Activated CD4-positive, alpha-beta T cell treated with anti-CD3 and anti-CD28 coated beads, Interleukin-2, Interleukin-4, amounts not matched to agents 100 ng/mL and 50 ng/mL, durations not matched to agents 16 hours and 8 hours (primary cell): ENCODE measurements at regions not wholly inside any gene's neighbourhood (a gene's known extent, or its start where the extent isn't known, plus 50 kb on each side); places are given as distances from the start of the nearest gene placed in this dataset.

Experiments used
- DNase-seq: peaks from one replicate; pipeline ENCODE4 v3.0.0-alpha.2; 2020; ENCODE audit warnings: low spot score

DNA sequence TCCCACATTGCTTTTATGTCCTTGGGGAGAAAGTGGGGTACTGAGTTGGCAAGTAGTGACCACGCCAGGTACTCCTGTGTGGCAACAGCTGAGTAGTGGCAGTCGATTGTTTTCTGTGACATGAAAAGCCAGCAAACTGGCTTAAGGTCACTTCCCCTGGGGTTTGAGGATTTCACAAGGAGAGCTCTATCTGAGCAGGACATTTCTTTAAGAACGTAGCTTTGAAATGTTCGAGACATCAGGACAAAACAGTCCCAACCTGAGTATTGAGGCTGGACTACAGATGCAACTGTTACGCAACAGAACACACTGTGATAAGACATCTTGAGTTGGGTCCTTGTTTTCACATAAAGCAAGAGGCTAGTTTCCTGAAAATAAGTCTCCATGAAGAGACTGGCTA lies 146.7 kb upstream of the KLF14 start:
- DNase-seq: no peak

DNA sequence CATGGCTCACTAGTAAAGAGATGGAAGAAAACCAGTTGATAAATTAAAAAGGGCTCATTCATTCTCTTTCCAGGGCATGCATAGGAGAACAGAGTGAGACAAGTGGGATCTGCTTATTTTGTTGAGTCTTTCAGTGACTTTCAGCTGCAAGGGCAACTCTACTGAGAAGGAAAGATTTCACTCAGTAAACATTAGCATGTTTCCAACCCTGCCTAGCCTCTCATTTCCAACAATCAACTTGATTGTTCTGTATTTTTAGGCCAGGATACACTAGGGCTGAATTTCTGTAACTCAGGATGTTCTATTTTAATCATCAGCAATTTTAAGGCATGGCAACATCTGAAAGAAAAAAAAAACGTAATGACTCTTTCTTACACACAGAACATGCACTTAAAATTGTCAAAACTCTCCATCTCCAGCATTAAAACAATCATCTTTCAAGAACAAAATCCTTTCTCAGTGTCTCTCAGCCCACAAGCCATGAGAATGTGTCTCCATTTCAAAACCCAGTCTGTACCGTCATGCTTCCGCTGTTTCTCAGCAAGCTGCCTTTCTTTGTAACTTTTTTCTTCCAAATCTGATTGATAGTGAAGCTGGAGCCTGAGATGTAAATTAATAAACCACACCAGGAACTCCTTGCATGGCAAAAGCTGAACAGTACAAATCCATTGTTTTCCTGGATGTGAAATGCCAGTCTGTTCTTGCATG lies 147.2 kb upstream of the KLF14 start:
- no peak for DNase-seq

GRCh38 chr7:130881799-130882141 lies 147.8 kb upstream of the KLF14 start:
- DNase-seq: no peak

- no peak for DNase-seq
These were observed 148.4 kb upstream of the KLF14 start for GRCh38 chr7:130882396-130882795.

DNA sequence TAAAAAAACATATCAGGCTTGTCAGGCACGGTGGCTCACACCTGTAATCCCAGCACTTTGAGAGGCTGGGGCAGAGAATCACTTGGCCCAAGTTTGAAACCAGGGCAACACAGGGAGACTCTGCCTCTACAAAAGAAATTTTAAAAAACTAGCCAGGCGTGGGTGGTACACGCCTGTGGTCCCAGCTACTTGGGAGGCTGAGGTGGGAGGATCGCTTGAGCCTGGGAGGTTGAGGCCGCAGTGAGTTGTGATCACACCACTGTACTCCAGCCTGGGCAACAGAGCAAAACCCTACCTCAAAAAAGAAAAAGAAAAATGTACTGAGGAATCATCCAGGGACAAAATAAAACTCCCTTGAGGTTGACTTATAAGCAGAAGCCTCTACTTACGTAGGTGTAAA lies 149.9 kb upstream of the KLF14 start:
- DNase-seq: no peak

DNA sequence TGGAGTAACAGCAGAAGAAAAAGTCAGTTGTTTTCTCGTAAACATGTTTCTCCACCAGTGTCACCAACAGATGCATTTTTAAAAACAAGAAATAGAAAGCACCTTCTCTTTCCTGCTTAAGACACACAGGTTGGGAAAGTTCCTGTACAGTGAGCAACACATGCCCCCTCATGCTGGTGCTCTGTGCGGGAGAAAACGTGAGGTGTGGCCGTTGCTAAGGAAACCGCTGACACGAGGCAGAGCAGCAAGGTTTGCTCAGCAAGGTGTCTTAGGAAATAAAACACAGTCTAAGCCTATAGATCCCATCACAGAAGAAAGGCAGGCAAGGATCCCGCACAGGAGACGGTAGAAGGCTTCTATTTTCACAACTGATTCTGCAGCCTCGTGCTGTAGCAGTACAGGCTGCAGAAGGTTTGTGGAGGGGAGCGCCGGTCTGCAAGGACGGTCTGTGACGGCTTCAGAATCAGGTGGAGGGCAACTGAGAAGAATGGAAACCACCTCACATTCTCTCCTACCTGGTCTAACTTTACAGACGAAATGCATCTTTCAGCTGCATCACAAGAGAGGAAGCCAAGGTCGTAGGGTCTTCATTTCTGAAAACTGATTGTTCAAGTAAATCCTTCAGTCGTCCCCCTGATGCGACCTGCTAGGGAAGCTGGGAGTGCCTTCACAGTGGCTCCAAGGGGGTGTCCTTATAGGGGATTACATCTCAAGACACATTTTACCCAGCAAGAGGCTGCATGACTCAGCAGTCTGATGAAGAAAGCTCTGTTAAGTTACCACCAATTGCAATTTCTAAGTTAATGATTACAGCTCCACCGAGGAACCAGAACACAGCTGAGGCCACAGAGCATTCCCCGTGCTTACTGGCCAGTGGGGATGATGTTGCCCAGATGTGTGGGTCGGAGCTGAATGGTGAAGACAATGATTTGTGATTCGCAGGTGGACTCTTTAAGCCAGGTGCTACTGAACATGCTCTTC lies 150.7 kb upstream of the KLF14 start:
- no peak for DNase-seq

DNA sequence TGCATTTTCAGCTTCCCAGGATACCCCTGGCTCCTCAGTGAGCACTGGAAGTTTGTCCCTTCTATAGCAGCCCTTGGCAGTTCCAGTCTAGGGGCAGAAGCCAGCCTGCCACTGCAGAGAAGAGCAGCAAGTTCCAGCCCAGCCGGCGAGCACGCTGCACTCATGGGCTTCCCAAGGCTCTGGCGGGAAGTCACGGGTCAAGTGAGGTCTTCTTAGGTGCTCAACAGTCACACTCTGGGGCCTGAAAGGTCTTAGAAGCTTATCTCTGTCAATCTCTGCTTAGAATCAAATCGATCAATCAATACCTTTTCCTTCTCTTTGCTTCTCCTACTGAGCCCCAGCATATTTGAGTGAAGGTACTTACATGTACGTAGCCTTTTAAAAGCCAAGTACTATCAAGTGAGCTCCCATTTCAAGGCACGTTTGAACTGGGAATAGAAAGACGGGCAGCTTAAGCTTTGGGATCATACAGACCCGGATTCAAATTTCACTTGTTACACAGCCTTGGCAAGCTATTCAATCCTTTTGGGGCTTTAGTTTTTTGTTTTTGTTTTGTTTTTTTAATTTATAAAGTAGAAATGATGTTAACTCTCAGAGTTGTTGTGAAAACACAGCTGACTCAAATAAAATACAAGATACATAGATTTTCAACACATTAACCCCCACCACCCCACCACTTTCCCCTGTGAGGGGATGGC lies 152.6 kb upstream of the KLF14 start:
- DNase-seq: no peak

DNA sequence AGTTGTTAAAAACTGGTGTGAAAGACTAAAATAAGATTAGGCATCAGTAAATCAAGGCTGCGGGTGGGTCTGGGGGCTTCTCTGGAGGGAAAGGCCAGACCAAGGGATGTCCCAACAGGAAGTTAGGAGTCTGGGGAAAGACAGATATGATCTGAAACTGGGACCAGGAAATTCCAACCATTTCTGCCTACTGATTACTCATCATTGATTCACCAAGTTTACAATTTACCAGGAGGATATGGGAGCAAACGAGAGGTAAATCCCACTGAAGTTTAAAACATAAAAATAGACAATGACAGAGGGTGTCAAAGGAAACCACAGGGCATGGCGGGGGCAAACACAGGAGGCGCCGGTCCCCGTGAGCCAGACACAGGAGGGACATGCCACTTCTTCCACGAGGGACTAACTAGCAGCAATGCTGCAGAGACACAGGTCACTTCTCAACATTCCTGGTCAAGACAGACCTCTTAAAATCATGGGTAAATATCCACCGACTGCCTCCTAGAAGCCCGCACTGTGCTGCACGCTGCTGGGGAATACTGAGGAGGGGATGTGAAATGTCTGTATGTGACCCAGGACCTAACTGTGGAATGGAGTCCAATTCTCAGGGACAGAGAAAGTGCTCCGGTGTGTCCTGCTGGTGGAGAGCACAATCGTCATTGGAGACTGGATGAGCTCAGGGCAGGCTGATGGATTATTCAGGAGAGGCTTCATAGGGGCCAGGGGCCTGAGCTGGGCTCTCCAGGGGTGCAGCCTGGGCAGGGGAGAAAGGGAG lies 153.4 kb upstream of the KLF14 start:
- DNase-seq: no peak

- DNase-seq: no peak
These were observed 154.0 kb upstream of the KLF14 start for GRCh38 chr7:130887957-130888371.

GRCh38 chr7:130888468-130888867 lies 154.5 kb upstream of the KLF14 start:
- no peak for DNase-seq

- DNase-seq: no peak
These were observed 156.4 kb upstream of the KLF14 start for GRCh38 chr7:130890176-130891020.

- no peak for DNase-seq
These were observed 157.5 kb upstream of the KLF14 start for GRCh38 chr7:130891254-130892094.

DNA sequence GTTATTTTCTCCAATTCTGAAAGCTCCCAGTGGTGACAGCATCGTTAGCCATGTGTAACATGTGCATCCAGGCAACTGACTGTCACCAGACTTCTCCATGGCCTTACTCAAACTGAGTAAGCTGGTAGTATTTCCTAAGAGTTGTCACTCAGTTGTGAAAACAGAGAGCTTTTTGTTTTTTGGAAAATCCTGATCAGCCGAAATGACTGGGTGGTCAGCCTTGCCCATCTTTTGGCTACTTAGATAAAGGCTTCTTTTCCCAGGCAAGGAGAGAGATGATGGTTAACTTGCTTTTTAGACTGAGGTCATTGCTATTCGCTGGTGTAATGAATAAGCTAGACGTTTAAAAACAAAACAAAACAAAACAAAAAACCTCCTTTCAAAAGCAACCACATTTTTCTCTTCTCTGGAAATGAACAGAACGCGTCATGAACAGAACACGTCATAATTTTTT lies 159.5 kb upstream of the KLF14 start:
- DNase-seq: no peak

GRCh38 chr7:130894146-130894908 lies 160.3 kb upstream of the KLF14 start:
- DNase-seq: no peak

- no peak for DNase-seq
These were observed 161.1 kb upstream of the KLF14 start for GRCh38 chr7:130894909-130895750.

DNA sequence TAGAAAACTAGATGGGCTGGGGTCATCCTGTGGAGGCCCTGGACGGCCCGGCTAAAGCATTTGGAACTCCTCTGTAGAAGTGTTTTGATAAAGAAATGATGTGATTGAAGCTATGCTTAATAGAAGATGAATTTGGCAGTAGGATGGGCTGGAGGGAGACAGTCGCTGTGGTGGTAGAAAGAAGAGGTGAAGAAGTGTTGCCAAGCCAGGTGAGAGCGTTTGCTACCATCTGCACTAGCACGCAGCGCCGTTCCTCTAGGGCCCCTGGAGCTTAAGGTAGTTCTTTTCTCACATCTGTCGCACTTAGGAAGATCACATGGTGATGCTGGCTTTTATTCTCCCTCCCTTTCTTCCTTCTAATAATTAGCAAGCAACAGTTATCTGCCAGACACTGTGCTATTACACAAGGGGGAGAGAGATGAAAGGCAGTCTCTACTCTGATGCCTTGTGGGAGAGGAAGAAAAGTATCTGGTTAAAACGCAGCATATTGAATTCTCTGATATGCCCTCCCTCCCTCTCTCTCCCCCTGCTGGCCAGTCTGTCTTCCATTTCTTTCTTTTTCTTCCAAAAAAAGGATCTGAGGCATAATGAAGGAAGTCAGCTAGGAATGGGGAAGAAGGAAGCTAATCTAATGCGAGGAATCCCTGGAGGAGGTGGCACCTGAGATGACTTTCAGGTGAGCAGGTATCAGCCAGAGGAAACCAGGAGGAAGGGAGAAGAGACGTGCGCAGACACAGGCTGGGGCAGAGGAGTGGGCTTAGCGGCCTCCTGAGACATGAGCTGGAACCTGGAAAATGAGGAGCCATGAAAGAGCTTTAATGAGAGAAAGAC lies 162.3 kb upstream of the KLF14 start:
- no peak for DNase-seq

GRCh38 chr7:130896898-130897514 lies 163.0 kb upstream of the KLF14 start:
- DNase-seq: peak; percentile 69
